ENCODE measurements at regions not wholly inside any gene's neighbourhood (a gene's known extent, or its start where the extent isn't known, plus 50 kb on each side); places are given as distances from the start of the nearest gene placed in this dataset.

- no peak for TF ChIP-seq FOS (IDR thresholded peaks at IDR 0.05; ENCODE audit: borderline replicate concordance, insufficient read depth, low read length)
- TF ChIP-seq MAX (IDR thresholded peaks at IDR 0.05; ENCODE audit: insufficient read depth, insufficient read length), result no peak
- TF ChIP-seq POLR2A (IDR thresholded peaks at IDR 0.05; ENCODE audit: low read depth, low read length), result no peak
- TF ChIP-seq POLR2AphosphoS5 (IDR thresholded peaks at IDR 0.05; ENCODE audit: insufficient read depth, low read depth, low read length), result no peak
- no peak for TF ChIP-seq MYC (IDR thresholded peaks at IDR 0.05; ENCODE audit: low read depth, low read length)
- TF ChIP-seq EZH2 (IDR thresholded peaks at IDR 0.05; ENCODE audit: borderline replicate concordance, low read depth, low read length, severe bottlenecking), result no peak
- no peak for TF ChIP-seq CTCF (IDR thresholded peaks at IDR 0.05; ENCODE audit: extremely low read depth in 1 of 2, insufficient read depth in 1 of 2, low read depth in 1 of 2, low read length in 2 of 2)
- no peak for TF ChIP-seq GATA2 (IDR thresholded peaks at IDR 0.05; ENCODE audit: insufficient read depth, insufficient read length, low read depth, low read length)
- TF ChIP-seq JUN (IDR thresholded peaks at IDR 0.05; ENCODE audit: borderline replicate concordance, insufficient read depth, insufficient read length, low read depth), result no peak
- no peaks in the 10 kb centered on the region for H3K4me1 ChIP-seq (ENCODE audit: control insufficient read depth, extremely low read depth, insufficient read depth, low read length)
- H3K9me3 ChIP-seq (replicated peaks; ENCODE audit: control insufficient read depth, insufficient read depth, low read length), result no peaks in the 10 kb centered on the region
- BruUV-seq (replicated peaks), result no TSS peak
- H3K27me3 ChIP-seq (ENCODE audit: control insufficient read depth in 2 of 2, insufficient read depth in 2 of 2, low read length in 2 of 2), result no peaks in the 10 kb centered on the region
- FAIRE-seq (no peak), DNase-seq (ENCODE audit: low read depth, low spot score) (no peak)
- dilution Hi-C loops (cut with MboI; ENCODE audit: extremely low pct_ligation_motif_present, low sequenced_read_pairs), result no loop called here
- no peak overlapping the region for H3K4me2 ChIP-seq (ENCODE audit: insufficient read depth, low read length)
- ChIA-PET POLR2A (no interaction called here), CTCF (interaction anchor here (0.6 kb wide), 1 partner anchor 549 kb away, joined by 3 read pairs; no protein-coding TSS in a partner anchor)
- H3K9ac ChIP-seq (replicated peaks; ENCODE audit: extremely low read depth, insufficient read depth, low read length), result no peak overlapping the region
- no peaks in the 10 kb centered on the region for H4K20me1 ChIP-seq (replicated peaks; ENCODE audit: control insufficient read depth, extremely low read depth, insufficient read depth, low read length)
- H3K9me1 ChIP-seq (replicated peaks; ENCODE audit: control insufficient read depth, extremely low read depth, insufficient read depth, low read length), result no peaks in the 10 kb centered on the region
- H2AFZ ChIP-seq (ENCODE audit: low read depth, low read length), result no peak overlapping the region
- H3K36me3 ChIP-seq (ENCODE audit: control insufficient read depth in 2 of 2, extremely low read depth in 1 of 2, insufficient read depth in 2 of 2, low read length in 2 of 2), result no peaks in the 10 kb centered on the region
- no peak overlapping the region for H3K4me3 ChIP-seq (replicated peaks in 1 of 3; ENCODE audit: insufficient read depth in 1 of 3, low read depth in 1 of 3, low read length in 3 of 3)
- H3K79me2 ChIP-seq (ENCODE audit: control insufficient read depth, insufficient read depth, low read length), result no peaks in the 10 kb centered on the region
- no peak overlapping the region for H3K27ac ChIP-seq (ENCODE audit: insufficient read depth, low read depth, low read length)
- intact Hi-C loops (cut with micrococcal nuclease), result no loop called here
Measured at GRCh38 chr12:90305379-90305778, 596.7 kb upstream of the ATP2B1 start.
